ENCODE measurements at regions not wholly inside any gene's neighbourhood (a gene's known extent, or its start where the extent isn't known, plus 50 kb on each side); places are given as distances from the start of the nearest gene placed in this dataset.

DNA sequence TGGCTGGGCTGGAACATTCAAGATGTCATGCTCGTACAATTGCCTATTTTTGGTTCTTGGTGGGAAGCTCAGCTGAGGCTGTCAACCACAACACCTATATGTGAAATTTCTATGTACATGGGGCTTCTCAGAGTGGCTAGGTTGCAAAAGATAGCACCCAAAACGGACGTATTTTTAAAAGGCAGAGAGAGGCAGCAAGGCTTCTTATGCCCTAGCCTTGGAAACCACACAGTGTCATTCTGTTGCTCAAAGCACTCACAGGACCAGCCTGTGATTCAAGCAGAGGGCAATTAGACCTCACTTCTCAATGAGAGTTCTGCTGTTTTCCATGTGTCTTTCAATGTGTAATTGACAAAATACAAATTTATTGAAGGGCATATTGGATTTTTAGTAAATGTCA, 134.0 kb downstream of the GXYLT1 start:
- TF ChIP-seq, protein P1, sequence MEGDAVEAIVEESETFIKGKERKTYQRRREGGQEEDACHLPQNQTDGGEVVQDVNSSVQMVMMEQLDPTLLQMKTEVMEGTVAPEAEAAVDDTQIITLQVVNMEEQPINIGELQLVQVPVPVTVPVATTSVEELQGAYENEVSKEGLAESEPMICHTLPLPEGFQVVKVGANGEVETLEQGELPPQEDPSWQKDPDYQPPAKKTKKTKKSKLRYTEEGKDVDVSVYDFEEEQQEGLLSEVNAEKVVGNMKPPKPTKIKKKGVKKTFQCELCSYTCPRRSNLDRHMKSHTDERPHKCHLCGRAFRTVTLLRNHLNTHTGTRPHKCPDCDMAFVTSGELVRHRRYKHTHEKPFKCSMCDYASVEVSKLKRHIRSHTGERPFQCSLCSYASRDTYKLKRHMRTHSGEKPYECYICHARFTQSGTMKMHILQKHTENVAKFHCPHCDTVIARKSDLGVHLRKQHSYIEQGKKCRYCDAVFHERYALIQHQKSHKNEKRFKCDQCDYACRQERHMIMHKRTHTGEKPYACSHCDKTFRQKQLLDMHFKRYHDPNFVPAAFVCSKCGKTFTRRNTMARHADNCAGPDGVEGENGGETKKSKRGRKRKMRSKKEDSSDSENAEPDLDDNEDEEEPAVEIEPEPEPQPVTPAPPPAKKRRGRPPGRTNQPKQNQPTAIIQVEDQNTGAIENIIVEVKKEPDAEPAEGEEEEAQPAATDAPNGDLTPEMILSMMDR (IDR thresholded peaks at IDR 0.05), result no peak
- TF ChIP-seq POLR2A (IDR thresholded peaks at IDR 0.05) (no peak), POLR2AphosphoS5 (IDR thresholded peaks at IDR 0.05) (no peak)
